Heart left ventricle (tissue), 16 donors: ENCODE measurements at regions not wholly inside any gene's neighbourhood (a gene's known extent, or its start where the extent isn't known, plus 50 kb on each side); places are given as distances from the start of the nearest gene placed in this dataset.

ENCODE experiments used
- ATAC-seq, 4 donors: fragments of 200-7000 bp; cut with Tn5 transposase; one replicate each; pipeline ENCODE4 v1.9.1; 2020 to 2022; ENCODE audit warnings: moderate library complexity in 4 of 4, mild to moderate bottlenecking in 3 of 4, moderate number of reproducible peaks in 1 of 4
- DNase-seq, 5 donors: peaks; one replicate each; pipeline ENCODE4 v3.0.0-alpha.2; 2020
- H3K27ac ChIP-seq, 12 donors: fragments of 200-600 bp; sonication (generic) in 4 of 12; one replicate each; pipeline versions ENCODE4 v1.5.0 to v1.8.0; 2016 to 2022; ENCODE audit warnings: mild to moderate bottlenecking in 2 of 12
- H3K27me3 ChIP-seq, 9 donors: fragments of 200-600 bp; sonication (generic) in 2 of 9; one replicate each; pipeline versions ENCODE4 v1.5.1 to v1.8.0; 2016 to 2022; ENCODE audit warnings: mild to moderate bottlenecking in 3 of 9
- H3K36me3 ChIP-seq, 9 donors: fragments of 200-600 bp; sonication (generic) in 2 of 9; one replicate each; pipeline versions ENCODE4 v1.5.0 to v1.8.0; 2018 to 2022; ENCODE audit warnings: mild to moderate bottlenecking in 2 of 9
- H3K4me1 ChIP-seq, 12 donors: fragments of 200-600 bp; sonication (generic) in 4 of 12; one replicate each; pipeline versions ENCODE4 v1.5.0 to v1.8.0; 2016 to 2022; ENCODE audit warnings: mild to moderate bottlenecking in 3 of 12
- H3K4me3 ChIP-seq, 12 donors: fragments of 200-600 bp; sonication (generic) in 4 of 12; one replicate each; pipeline versions ENCODE4 v1.5.0 to v1.8.0; 2017 to 2022; ENCODE audit warnings: mild to moderate bottlenecking in 9 of 12, moderate library complexity in 4 of 12
- H3K9me3 ChIP-seq, 12 donors: fragments of 200-600 bp; sonication (generic) in 4 of 12; one replicate each; pipeline versions ENCODE4 v1.5.0 to v1.8.0; 2016 to 2022; ENCODE audit warnings: mild to moderate bottlenecking in 1 of 12
- CTCF ChIP-seq, 12 donors: fragments of 200-600 bp; sonication (generic) in 4 of 12; IDR thresholded peaks; one replicate each; pipeline versions ENCODE4 v1.5.0 to v1.8.0; 2018 to 2022; ENCODE audit warnings: antibody characterized with exemption in 12 of 12, mild to moderate bottlenecking in 5 of 12
- POLR2A ChIP-seq, 2 donors: fragments of 450-650 bp; IDR thresholded peaks; one replicate each; pipeline ENCODE4 v1.6.1; 2017; ENCODE audit warnings: antibody characterized with exemption in 2 of 2, mild to moderate bottlenecking in 2 of 2, moderate library complexity in 2 of 2
- WGBS, 4 donors: extraction: QIAGEN DNeasy Blood & Tissue Kit in 2 of 4; methylation state at CpG; one replicate each; pipeline versions ENCODE4 v1.1.5 to v1.1.7; 2013 to 2018; 5-methylcytosine and 5-hydroxymethylcytosine counted together
- intact Hi-C, 10 donors: fragments of 100-400 bp; cut with DNase I; formaldehyde crosslinking; loops; one replicate each; pipeline versions ENCODE4 v1.11.1 to v1.14.2; 2022
- donor health status: ischemic (EF 13 %, LVEDD 7.1; RV severe dilation, severe dysfunction).
- donor health status: healthy with polysubstance abuse.
- donor health status: DM: no; HTN: yes; CAD: no.
- donor health status: DM: no; HTN: no; CAD: no.
- donor health status: ischemic (EF 25% LVEDD 6.9; RV normal size, moderate dysfunction).
- donor health status: ischemic (EF 25% LVEDD 5.7; RV mildly dilated, moderate dysfunction).
- donor health status: healthy.
- donor health status: DM: yes; HTN: yes; CAD: no.
- donor health status: ischemic (EF 35%, LVEDD 5.7; RV mildly dilated, moderate dysfunction).
- donor health status: nonischemic (EF 11% LVEDD 7.7; RV severe dilation, severe dysfunction).
- donor health status: DM: yes; HTN: yes; CAD: no.
- donor health status: PGD.
- donor health status: ischemic (EF 29% LVEDD 5.4; RV normal size, mild dysfunction).
- donor health status: nonischemic (EF 23%, LVEDD 6.1; RV moderate dilation, normal function).

DNA sequence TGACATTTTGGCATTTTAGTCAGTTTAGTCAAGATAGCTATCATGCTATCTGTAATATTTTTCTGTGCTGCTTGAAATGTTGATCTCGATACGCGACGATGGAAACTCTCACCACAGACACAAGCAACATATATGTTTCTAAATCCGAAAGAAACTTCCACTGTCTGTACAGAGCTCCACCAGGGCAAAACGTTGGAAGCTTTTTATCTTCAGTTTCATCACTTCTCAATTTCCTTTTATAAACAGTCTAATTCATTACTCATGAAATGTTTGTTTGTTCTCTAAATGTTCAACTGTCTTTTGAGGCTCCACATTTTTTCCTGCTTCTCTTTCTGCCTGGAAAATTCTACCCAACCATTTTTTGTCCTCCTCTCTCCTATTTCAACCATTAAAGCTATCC lies 737.6 kb downstream of the SLC16A7 start:
- Histone ChIP-seq H3K9me3 (no peaks in the 10 kb centered on the region), H3K4me1 (no peaks in the 10 kb centered on the region), H3K4me3 (no peak overlapping the region), H3K27me3 (no peaks in the 10 kb centered on the region), H3K36me3 (no peaks in the 10 kb centered on the region), H3K27ac (no peak overlapping the region)
- TF ChIP-seq POLR2A (IDR thresholded peaks at IDR 0.05) = no peak
- no peak for TF ChIP-seq CTCF (IDR thresholded peaks at IDR 0.05)
- no peak for DNase-seq
- 59 to 77% (median 67%) methylated on average over 6 of the region's 6 CpGs for WGBS, 4 donors
- intact Hi-C loops = no loop called here
- no peak for ATAC-seq

GRCh38 chr12:60335745-60336144 lies 739.9 kb downstream of the SLC16A7 start:
- no peak for DNase-seq
- H3K27me3 ChIP-seq = no peaks in the 10 kb centered on the region
- TF ChIP-seq CTCF (IDR thresholded peaks at IDR 0.05) = no peak
- no peak for TF ChIP-seq POLR2A (IDR thresholded peaks at IDR 0.05)
- intact Hi-C loops = no loop called here
- no peaks in the 10 kb centered on the region for H3K4me1 ChIP-seq
- peaks cover 0 to 4% (median 0%) of the 10 kb centered on the region in 12 donors for H3K9me3 ChIP-seq
- no peak for ATAC-seq
- no peak overlapping the region for H3K27ac ChIP-seq
- H3K4me3 ChIP-seq = no peak overlapping the region
- H3K36me3 ChIP-seq = no peaks in the 10 kb centered on the region

GRCh38 chr12:60337839-60338549 lies 742.2 kb downstream of the SLC16A7 start:
- ATAC-seq (no peak), DNase-seq (no peak)
- 75 to 80% (median 76%) methylated on average over 5 of the region's 5 CpGs for whole genome bisulfite sequencing, 4 donors

DNA sequence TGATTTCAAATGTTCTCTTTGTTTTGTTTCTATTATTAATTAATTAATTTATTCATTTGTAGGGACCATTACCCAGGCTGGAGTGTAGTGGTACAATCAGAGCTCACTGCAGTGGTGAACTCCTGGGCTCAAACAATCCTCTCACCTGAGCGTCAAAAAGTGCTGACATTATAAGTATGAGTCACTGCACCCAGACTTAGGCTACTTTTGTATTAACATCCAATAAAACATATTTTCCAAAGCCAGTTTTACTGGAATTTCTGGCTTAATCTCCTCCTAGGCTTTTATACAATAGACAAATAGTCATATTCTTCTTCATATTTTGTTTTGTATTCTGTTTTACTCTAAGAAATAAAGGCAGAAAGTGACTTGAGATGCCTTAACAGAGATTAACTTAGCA lies 749.6 kb downstream of the SLC16A7 start:
- Histone ChIP-seq H3K27me3 (no peaks in the 10 kb centered on the region), H3K4me3 (no peak overlapping the region), H3K27ac (no peak overlapping the region), H3K4me1 (no peaks in the 10 kb centered on the region), H3K9me3 (peaks cover 0 to under 1% (median 0%) of the 10 kb centered on the region in 12 donors), H3K36me3 (no peaks in the 10 kb centered on the region)
- ATAC-seq (no peak), DNase-seq (no peak)
- intact Hi-C loops = no loop called here
- 77 to 90% (median 88%) methylated on average over 1 of the region's 1 CpG for WGBS, 4 donors
- TF ChIP-seq CTCF (IDR thresholded peaks at IDR 0.05) (no peak), POLR2A (IDR thresholded peaks at IDR 0.05) (no peak)

More at GRCh38 chr12:60337839-60338549, 742.2 kb downstream of the SLC16A7 start:
- Histone ChIP-seq H3K4me3 (no peak overlapping the region), H3K27ac (no peak overlapping the region), H3K27me3 (no peaks in the 10 kb centered on the region), H3K36me3 (no peaks in the 10 kb centered on the region), H3K9me3 (peaks cover 0 to 4% (median 0%) of the 10 kb centered on the region in 12 donors), H3K4me1 (no peaks in the 10 kb centered on the region)
- no peak for TF ChIP-seq POLR2A (IDR thresholded peaks at IDR 0.05)
- TF ChIP-seq CTCF (IDR thresholded peaks at IDR 0.05) = no peak
- intact Hi-C loops = no loop called here
